NB4 (cell line): ENCODE measurements at regions not wholly inside any gene's neighbourhood (a gene's known extent, or its start where the extent isn't known, plus 50 kb on each side); places are given as distances from the start of the nearest gene placed in this dataset.

ENCODE experiments used
- CTCF ChIP-seq: IDR thresholded peaks from one replicate; pipeline ENCODE4 v1.5.1; 2012; ENCODE audit warnings: low read depth, low read length
- MYC ChIP-seq: IDR thresholded peaks from 2 replicates; pipeline ENCODE4 v1.6.1; 2011; ENCODE audit warnings: low read depth, low read length

DNA sequence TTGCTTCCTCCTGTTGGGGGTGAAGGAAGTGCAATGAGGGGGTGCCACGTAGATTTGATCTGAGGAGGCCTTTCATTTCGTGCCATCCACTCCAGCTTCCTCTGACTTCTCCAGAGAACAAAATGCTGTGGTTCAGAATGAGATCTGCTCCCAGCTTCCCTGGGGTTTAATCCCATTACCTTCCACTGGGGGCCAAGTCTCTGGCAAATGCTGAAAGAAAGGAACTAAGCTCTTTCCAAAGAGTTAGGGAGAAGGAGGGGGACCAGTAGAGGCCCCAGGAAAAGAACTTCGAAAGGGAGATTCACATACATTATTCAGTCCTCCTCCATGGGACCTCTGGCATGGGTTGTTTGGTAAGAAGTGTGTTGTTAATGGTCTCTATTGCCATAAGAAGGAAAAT, 727.0 kb downstream of the TYW1 start:
- TF ChIP-seq CTCF, result no peak
- no peak for TF ChIP-seq MYC
